H54 (cell line): ENCODE measurements at regions not wholly inside any gene's neighbourhood (a gene's known extent, or its start where the extent isn't known, plus 50 kb on each side); places are given as distances from the start of the nearest gene placed in this dataset.

ENCODE experiments used
- DNase-seq: peaks from one replicate; pipeline ENCODE4 v3.0.0; 2011; ENCODE audit warnings: low spot score, mixed read lengths; ENCODE audit not compliant: insufficient read length
- FAIRE-seq: peaks from 3 replicates; lab custom pipeline; 2011; peaks lifted over from hg19 to GRCh38; lab: Jason Lieb, UNC
- POLR2A ChIP-seq: IDR thresholded peaks from 2 replicates; pipeline ENCODE4 v1.6.1; 2011; ENCODE audit warnings: low read depth, mild to moderate bottlenecking, low read length

DNA sequence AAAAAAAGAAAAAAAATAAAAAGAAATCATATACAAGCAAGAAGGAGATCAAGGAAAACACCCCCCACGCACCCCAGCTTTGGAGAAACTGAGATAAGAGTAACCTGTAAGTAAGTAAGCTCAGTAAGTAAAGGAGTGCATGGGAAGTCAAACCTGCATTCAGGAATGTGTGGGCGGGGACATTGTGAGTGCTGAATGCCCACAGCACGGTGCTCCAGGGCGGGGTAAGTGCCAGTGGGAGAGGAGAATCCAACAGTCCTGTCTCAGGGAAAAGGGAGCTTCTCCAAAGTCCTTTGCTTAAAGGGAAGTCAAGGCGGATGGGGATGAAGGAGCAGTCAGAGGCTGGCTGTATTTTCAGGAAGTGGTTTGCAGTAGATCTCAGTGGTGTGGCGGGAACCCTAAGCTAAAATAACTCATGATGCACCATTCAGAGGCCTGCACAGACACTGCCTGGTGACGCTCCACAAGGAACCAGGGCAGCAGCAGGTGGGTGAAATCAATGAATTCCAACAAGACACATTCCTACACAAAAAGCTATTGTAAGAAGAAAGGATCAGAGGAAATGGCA is 368.0 kb downstream of the QKI start:
- DNase-seq (no peak), FAIRE-seq (no peak)
- no peak for TF ChIP-seq POLR2A

DNA sequence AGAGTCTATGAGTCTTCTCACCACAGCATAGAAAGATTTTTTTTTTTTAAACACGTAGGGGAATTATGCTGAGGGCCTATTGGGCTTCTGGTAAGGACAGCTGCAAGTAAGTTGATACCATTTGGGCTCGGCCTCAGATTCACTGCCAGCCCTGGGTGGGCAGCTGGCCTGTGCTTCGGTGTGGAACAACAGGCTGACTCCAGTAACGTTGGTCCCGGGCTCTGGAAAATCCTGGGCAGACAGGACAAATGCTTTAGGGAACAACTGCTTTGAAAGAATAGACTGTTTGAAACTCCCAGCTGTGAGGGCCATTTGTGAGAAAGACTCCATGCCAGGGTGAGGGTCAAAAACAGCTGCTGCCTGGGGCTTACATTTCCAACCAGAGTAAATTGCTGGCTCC is 366.5 kb downstream of the QKI start:
- TF ChIP-seq POLR2A, result no peak
- DNase-seq, result no peak
- no peak for FAIRE-seq

DNA sequence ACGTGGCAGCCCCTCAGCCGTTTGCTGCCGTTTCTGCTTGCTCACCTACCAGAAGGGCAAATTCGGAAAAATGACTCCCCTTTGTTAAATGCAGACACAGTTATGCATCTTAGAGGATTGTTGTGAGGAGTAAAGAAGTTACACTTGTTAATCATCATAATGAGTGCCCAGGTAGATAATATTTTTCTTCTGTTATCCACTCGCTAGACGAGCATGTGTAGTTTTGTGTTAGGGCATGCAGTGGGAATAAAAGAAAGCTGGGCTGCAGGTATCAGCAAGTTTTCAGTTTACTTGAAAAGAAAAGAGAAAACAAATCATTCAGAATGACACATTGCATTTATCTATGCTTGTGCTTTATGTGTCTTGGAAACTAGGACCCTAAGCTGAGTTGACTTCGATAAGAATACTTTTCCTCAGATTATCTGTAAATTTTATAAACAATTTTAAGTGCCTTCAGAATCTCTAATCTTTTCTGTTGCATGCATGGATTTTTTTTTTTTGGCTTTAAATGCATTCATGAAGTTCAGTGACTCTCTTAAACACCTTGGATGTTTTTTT is 365.3 kb downstream of the QKI start:
- DNase-seq (no peak), FAIRE-seq (no peak)
- no peak for TF ChIP-seq POLR2A

DNA sequence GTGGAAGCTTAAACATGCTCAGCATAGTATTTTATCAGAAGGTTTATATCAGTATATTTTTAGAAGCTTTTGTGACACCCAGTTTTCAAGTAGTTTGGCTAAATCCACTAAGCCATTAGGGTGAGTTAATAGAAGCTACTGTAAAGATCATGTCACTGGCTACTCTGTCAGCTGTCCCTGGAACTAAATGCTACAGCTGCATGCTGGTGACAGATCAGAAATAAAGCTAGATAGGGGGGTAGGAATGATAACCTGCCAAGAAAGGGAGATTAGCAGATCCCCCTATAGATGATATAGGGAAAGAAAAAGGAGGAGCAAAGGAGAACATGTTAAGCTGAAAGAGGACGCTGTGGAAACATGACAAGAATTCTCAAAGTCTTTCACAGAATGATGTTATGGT is 363.2 kb downstream of the QKI start:
- FAIRE-seq (no peak), DNase-seq (no peak)
- TF ChIP-seq POLR2A, result no peak

DNA sequence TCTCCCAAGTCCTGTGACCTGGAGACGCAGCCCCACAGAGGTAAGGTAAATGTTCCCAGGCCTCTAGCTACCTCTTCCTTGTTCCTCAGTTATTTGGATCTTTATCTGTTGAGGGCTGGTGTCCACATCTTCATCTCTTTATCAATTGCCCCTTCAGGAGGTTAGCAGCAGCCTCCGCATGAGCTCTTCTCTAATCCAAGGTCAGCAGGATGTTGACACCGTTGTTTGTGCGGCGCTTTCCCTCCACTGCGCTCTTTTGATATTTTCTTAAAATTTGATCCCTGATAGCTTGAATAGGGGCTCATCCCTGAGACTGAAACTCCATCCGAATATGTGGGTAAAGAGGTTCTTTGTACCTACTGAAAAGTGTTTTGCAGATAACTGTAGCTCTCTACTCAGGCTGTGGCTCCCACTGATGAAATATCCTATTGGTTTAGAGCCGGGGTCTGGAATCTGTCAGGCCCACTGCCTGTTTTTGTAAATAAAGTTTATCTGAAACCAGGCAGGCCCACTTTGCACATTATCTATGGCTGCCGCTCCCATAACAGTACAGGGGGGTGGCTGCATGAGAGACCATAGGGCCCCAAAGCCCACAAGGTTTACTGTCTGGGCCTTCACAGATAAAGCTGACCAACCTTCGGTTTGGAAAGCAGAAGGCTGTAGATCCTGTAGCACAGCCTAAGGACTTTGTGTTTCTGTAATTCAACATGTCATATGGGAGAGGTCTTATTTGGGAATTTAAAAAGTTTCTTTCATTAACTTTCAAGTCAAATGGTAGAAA is 362.6 kb downstream of the QKI start:
- TF ChIP-seq POLR2A, result no peak
- DNase-seq (no peak), FAIRE-seq (no peak)

DNA sequence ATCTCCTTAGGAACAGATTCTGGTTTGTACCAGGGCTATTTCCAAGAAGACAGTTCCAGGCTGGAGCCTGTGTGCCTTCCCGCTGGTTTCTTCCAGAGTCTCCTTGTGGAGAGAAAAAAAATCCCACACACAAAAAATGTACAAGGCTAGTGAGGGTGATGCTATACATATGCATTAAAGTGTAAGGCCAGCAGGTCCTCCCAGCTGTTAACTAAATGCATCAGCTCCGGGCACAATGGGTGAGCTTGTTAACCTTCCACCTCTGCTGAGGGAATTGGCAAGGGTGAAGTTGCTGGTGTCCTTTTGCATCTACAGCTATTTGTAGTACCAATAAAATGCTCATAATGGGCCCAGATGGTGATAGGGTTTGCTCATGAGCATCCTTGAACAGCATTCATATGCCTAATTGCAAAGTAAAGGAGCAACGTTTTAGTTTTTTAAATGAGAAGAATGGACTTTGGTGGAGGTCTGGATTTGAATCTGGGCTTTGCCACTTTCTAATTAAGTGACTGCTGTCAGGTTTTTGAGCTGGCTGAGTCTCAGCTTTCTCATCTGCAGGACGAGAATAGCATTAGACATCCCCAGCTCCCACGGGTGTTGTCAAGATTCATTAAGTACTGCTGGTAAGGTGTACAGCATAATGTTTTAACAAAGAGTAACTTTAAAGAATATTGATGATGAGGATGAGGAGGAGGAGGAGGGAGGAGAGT is 361.8 kb downstream of the QKI start:
- TF ChIP-seq POLR2A, result no peak
- FAIRE-seq, result no peak
- no peak for DNase-seq

DNA sequence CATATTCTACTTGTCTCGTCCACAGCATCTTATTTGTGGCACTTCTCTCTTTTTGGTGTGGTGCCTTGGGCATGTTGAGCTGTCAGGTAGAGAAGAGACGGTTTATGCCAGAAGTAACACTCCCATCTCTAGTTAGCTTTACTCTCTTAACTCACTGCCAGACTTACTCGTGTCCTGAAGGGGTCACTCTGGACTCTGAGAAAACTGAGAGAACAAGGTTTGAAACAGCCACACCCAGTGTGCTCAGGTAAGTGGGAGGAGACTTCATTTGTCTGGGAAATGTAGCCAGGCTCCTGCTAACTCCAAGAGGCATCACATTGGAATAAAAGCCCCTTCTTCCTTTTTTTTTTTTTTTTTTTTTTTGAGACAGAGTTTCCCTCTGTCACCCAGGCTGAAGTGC is 360.8 kb downstream of the QKI start:
- FAIRE-seq, result no peak
- DNase-seq, result no peak
- TF ChIP-seq POLR2A, result no peak

DNA sequence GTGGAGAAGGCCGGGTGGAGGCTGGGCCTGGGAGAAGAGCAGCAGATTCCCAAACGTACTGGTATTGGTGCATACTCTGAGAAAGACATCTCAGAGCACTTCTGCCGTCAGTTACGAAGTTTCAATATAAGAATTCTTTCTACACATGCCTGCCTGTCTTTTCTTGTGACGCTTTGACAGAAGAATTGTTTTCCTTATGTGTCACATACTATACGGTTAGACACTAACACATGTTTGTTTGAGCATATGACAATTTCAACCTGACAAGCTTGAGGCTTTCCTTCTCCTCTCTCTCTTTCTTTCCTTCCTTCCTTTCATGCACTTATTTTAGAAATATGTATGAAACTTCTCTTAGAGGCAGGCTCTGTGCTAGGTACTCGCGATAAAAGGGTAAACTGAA is 360.0 kb downstream of the QKI start:
- TF ChIP-seq POLR2A, result no peak
- FAIRE-seq (no peak), DNase-seq (no peak)

DNA sequence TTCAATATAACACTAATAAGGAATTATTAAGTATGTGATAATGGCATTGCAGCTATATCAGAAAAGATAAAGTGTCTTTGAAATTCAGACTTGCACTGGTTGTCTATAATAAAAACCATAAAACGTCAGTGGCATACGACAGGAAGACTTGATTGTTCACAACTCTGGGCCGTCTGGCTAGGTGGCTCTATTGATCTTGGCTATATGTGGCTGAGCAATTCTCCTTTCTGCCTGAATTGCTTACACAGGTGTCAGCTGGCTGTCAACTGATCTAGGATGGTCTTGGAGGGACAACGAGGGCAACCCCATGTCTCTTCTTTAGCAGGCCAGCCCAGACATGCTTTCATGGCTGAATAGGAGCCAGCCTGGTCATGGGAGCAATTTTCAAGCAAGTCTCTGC is 359.1 kb downstream of the QKI start:
- no peak for TF ChIP-seq POLR2A
- no peak for FAIRE-seq
- no peak for DNase-seq

DNA sequence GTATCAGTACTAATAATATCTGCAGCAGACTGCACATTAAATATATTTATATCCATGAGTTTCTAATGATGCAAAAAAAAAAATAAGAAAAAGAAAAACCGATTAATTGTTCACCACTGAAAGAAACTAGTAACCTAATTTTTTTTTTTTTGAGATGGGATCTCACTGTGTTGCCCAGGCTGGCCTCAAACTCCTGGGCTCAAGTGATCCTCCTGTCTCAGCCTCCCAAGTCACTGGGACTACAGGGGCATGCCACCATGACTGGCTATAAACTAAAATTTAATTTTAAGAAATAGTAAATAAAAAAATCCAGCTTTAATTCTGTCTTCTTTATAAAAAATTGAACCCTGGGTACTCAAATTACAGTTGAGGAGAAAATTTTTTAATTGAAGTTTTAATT is 358.2 kb downstream of the QKI start:
- FAIRE-seq (no peak), DNase-seq (no peak)
- no peak for TF ChIP-seq POLR2A

DNA sequence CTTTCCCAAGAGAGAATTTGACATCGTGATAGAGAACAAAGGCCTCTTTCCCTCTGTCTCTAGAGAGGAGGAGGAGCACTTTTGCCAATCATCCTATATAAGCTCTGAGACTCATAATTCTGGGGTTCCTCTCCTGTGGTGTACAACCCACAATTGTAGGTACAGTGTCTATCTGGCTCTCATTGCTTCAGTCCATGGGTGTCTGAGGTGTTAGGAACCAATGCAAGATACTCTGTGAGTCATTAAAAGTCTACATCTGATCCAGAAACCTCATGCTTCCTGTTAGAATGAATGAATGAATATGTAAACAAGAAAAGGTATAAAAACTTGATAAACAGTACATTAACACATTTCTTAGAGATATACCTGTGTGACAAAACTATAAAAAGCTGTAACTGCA is 356.7 kb downstream of the QKI start:
- no peak for FAIRE-seq
- no peak for TF ChIP-seq POLR2A
- DNase-seq, result no peak

DNA sequence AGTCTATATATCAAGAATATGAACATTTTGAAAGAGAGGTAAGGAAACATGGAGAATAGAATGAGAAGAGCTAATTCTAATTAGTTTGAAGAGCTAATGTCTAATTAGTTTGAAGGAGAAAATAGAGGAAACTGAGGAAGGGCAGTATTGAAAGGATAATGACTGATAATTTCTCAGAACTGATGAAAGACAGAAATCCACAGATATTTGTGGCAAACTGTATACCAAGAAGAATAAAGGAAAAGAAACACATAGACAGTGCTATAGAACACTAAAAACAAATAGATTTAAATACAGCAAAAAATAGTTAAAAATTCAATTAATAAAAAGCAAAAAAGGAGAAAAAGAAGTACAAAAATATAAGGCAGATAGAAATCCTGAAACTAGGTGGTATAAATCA is 354.4 kb downstream of the QKI start:
- FAIRE-seq (no peak), DNase-seq (no peak)
- TF ChIP-seq POLR2A, result no peak

DNA sequence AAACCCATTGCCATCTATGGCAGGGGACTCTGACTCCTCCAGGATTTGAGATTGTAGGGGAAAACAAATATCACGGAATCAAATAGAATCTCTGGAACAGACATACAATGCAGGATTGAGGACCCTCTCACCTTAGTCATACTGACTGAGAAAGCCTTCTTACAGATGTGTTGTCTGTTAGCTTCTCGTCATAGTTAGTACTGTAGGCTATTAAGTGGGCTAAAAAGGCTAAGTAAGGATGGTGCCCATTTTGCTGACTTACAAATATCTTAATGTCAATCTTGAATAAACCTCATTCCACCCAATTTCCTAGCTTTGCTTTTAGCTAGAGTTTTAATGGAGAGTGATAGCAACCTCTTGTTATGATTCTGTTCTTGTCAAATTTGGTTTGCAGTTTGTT is 352.4 kb downstream of the QKI start:
- no peak for TF ChIP-seq POLR2A
- no peak for FAIRE-seq
- no peak for DNase-seq

DNA sequence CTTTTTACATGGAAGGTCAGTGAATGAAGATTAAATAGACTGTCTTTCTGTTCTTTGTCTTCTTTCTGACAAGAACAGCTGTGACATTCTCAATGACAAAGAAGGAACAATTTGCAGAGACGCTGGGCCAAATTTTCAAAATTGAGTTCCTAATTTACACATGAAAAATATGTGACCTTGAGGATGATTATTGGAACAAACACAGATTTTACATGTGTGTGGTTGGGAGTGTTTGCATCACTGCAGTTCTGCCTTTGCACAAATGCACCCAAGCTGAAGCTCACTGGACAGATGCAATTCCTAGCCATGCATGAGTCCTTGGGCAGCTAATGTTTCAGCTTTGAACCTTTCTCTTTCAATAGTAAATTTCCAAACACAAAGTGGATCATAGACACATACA is 350.8 kb downstream of the QKI start:
- FAIRE-seq, result no peak
- no peak for DNase-seq
- no peak for TF ChIP-seq POLR2A
